Astrocyte of the spinal cord (primary cell): ENCODE measurements at regions not wholly inside any gene's neighbourhood (a gene's known extent, or its start where the extent isn't known, plus 50 kb on each side); places are given as distances from the start of the nearest gene placed in this dataset.

Experiments
- DNase-seq: peaks from one replicate; pipeline ENCODE4 v3.0.0; 2011; ENCODE audit warnings: low read depth, low spot score
- H3K4me3 ChIP-seq: 2 replicates; pipeline ENCODE4 v1.5.1; 2011; ENCODE audit warnings: low read depth, mild to moderate bottlenecking, low read length, moderate library complexity
- CTCF ChIP-seq: IDR thresholded peaks from 2 replicates; pipeline ENCODE4 v1.5.1; 2012; ENCODE audit warnings: low read depth, mild to moderate bottlenecking, low read length, inconsistent platforms
- in situ Hi-C: cut with HindIII; loops from 2 replicates; pipeline ENCODE4 v1.10.0; 2017; ENCODE audit warnings: low sequenced_read_pairs

DNA sequence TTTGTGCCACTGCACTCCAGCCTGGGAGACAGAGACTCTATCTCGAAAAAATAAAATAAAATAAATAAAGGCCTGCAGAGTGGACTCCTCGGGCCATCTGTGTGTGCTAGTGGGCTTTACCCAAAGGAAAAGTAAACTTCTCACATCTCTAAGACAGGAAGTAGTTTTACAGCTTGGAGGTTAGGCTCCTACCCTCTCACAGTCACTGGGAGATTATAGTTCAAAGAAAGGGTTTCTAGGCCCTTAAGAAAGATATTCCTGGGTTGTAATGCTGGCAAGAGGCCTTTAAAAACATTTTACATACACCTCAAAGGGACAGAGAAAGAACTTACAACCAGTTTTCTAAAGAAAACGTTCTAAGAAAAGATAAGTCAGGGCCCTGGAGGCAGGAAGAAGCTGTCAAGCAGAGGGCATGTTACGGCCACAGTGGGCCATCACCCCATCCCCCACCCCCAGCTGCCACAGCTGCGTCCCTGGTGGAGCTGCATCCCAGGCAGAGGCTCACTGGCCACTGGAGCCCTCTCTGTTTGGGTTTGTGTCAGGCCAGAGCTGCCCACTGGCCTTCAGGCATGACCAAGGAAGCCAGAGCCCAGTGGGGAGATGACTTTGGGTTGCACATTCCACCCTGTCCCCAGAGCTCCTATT, 78.1 kb upstream of the CDK20 start:
- TF ChIP-seq CTCF, result no peak
- in situ Hi-C loops, result no loop called here

DNA sequence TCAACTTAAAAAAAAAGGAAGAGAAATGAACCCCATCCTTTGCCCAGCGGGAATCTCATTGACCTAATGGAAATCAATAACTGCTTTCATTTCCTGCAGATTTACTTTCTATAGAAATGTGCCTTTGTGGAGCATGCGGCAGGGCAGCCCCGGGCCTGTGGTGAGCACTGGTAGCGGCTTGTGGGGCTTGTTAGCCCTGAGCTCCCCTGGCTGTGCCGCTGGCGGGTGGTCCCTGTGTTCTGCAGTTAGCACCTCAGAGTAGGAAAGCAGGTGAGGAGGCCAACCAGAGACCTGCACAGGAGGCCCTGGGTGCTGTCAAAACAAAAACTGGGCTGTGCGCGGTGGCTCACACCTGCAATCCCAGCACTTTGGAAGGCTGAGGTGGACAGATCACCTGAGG, 76.8 kb upstream of the CDK20 start:
- TF ChIP-seq CTCF, result no peak
- in situ Hi-C loops, result no loop called here
- no peak for DNase-seq
- no peak overlapping the region for H3K4me3 ChIP-seq

More for the DNA sequence above, 78.1 kb upstream of the CDK20 start:
- no peak overlapping the region for H3K4me3 ChIP-seq
- DNase-seq, result no peak

- in situ Hi-C loops, result no loop called here
- no peak for TF ChIP-seq CTCF
- DNase-seq, result no peak
- no peak overlapping the region for H3K4me3 ChIP-seq
Observed at GRCh38 chr9:88049677-88050307, 75.5 kb upstream of the CDK20 start.

- no peak for TF ChIP-seq CTCF
- no peak overlapping the region for H3K4me3 ChIP-seq
- no peak for DNase-seq
- in situ Hi-C loops, result no loop called here
Observed at GRCh38 chr9:88046542-88046941, 72.2 kb upstream of the CDK20 start.

DNA sequence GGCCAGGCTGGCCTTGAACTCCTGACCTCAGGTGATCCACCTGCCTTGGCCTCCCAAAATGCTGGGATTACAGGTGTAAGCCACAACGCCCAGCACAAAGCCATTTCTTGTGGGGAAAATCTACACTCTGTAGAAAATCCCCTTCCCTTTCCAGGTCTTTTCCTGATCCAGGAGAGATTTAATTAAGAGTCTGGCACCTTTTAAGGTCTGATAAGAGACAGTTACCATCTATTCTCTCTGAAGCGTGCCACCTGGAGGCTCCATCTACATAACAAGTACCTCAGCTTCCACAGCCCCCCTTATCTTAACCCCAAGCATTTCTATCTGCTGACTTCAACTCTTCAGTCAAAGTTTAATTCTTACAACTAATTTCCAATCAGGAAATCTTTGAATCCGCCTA, 71.4 kb upstream of the CDK20 start:
- no peak overlapping the region for H3K4me3 ChIP-seq
- in situ Hi-C loops, result no loop called here
- DNase-seq, result no peak
- TF ChIP-seq CTCF, result no peak

DNA sequence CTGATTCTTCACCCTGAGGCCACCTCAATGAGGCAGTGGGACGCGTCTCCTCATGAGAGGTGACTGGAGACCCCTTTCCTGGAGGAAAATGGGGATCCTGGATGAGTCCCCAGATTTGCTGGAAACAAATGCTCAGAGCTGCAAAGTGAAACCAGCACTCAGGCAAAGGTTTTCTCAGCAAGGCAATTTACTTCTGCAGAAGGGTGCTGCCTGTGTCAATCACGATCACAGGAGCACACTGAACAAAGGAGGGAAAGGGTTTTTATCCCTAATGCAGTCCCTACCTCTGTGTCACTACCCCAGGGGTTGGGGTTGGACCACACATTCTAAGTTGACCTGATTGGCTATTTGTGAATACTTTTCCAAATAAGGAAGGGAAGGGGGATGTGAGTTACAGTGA, 69.9 kb upstream of the CDK20 start:
- no peak for TF ChIP-seq CTCF
- H3K4me3 ChIP-seq, result no peak overlapping the region
- no peak for DNase-seq
- in situ Hi-C loops, result no loop called here

DNA sequence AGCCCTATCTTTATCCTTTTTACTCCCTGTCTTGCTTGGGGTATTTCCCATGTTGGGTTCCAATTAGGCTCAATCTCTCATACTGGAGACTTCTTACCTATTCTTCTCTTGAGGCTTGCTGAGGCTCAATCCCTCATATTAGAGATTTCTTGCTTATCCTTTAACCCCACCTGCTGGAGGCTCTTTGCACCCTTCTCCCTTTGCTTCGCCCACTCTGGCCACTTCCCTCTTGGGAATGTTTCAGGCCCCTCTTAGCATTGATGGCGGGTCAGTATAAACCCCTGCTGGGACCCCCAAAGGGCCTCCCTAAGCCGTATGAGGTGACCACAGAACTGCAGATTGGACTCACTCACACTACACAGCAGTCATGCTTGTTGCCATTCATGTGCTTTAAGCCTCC, 69.3 kb upstream of the CDK20 start:
- H3K4me3 ChIP-seq, result no peak overlapping the region
- DNase-seq, result no peak
- in situ Hi-C loops, result no loop called here
- no peak for TF ChIP-seq CTCF
